Neutrophil (primary cell): ENCODE measurements at regions not wholly inside any gene's neighbourhood (a gene's known extent, or its start where the extent isn't known, plus 50 kb on each side); places are given as distances from the start of the nearest gene placed in this dataset.

ENCODE experiments used
- H3K27ac ChIP-seq: fragments of 200-600 bp; sonication (generic); 2 replicates; pipeline ENCODE4 v1.5.1; 2016; ENCODE audit warnings: mild to moderate bottlenecking, moderate library complexity
- H3K27me3 ChIP-seq: fragments of 200-600 bp; sonication (generic); 2 replicates; pipeline ENCODE4 v1.6.0; 2016; ENCODE audit warnings: mild to moderate bottlenecking
- H3K36me3 ChIP-seq: fragments of 200-600 bp; sonication (generic); 2 replicates; pipeline ENCODE4 v1.5.1; 2017
- H3K4me1 ChIP-seq, 2 experiments: fragments of 200-600 bp in 1 of 2; sonication (generic) in 1 of 2; 1 replicate in 1 of 2; 2 replicates in 1 of 2; pipeline versions ENCODE4 v1.5.1 to v1.6.1; 2013 to 2016; ENCODE audit warnings: low read depth in 1 of 2, low read length in 1 of 2, mild to moderate bottlenecking in 1 of 2, moderate library complexity in 1 of 2; ENCODE audit not compliant: control insufficient read depth in 1 of 2, insufficient read depth in 1 of 2
- H3K4me3 ChIP-seq, 2 experiments: fragments of 200-600 bp in 1 of 2; sonication (generic) in 1 of 2; 1 replicate in 1 of 2; 2 replicates in 1 of 2; pipeline ENCODE4 v1.5.1; 2013 to 2016; ENCODE audit warnings: low read depth in 1 of 2, low read length in 1 of 2, mild to moderate bottlenecking in 1 of 2, moderate library complexity in 1 of 2
- H3K9me3 ChIP-seq: fragments of 200-600 bp; sonication (generic); 2 replicates; pipeline ENCODE4 v1.5.1; 2016
- CTCF ChIP-seq: fragments of 200-600 bp; sonication (generic); IDR thresholded peaks from 2 replicates; pipeline ENCODE4 v1.5.1; 2016; ENCODE audit warnings: antibody characterized with exemption

GRCh38 chr6:167665698-167666330 is 160.9 kb upstream of the AFDN start:
- Histone ChIP-seq H3K4me1 (no peaks in the 10 kb centered on the region), H3K4me3 (no peak overlapping the region), H3K36me3 (no peaks in the 10 kb centered on the region), H3K27ac (no peak overlapping the region), H3K27me3 (no peaks in the 10 kb centered on the region), H3K9me3 (no peaks in the 10 kb centered on the region)
- TF ChIP-seq CTCF: no peak

GRCh38 chr6:167666571-167667203 is 160.0 kb upstream of the AFDN start:
- H3K4me3 ChIP-seq: no peak overlapping the region
- H3K4me1 ChIP-seq: no peaks in the 10 kb centered on the region
- TF ChIP-seq CTCF: no peak
- no peaks in the 10 kb centered on the region for H3K36me3 ChIP-seq
- no peaks in the 10 kb centered on the region for H3K27me3 ChIP-seq
- H3K9me3 ChIP-seq: no peaks in the 10 kb centered on the region
- no peak overlapping the region for H3K27ac ChIP-seq

GRCh38 chr6:167667204-167668018 is 159.3 kb upstream of the AFDN start:
- no peak for TF ChIP-seq CTCF
- Histone ChIP-seq H3K36me3 (no peaks in the 10 kb centered on the region), H3K9me3 (no peaks in the 10 kb centered on the region), H3K4me3 (no peak overlapping the region), H3K27ac (no peak overlapping the region), H3K27me3 (no peaks in the 10 kb centered on the region), H3K4me1 (no peaks in the 10 kb centered on the region)

GRCh38 chr6:167668019-167668753 is 158.5 kb upstream of the AFDN start:
- Histone ChIP-seq H3K36me3 (no peaks in the 10 kb centered on the region), H3K4me1 (no peaks in the 10 kb centered on the region), H3K27ac (no peak overlapping the region), H3K9me3 (no peaks in the 10 kb centered on the region), H3K4me3 (no peak overlapping the region), H3K27me3 (no peaks in the 10 kb centered on the region)
- TF ChIP-seq CTCF: no peak

GRCh38 chr6:167668754-167669552 is 157.8 kb upstream of the AFDN start:
- no peaks in the 10 kb centered on the region for H3K36me3 ChIP-seq

More at GRCh38 chr6:167668754-167669552, 157.8 kb upstream of the AFDN start:
- Histone ChIP-seq H3K9me3 (no peaks in the 10 kb centered on the region), H3K27ac (no peak overlapping the region), H3K4me1 (no peaks in the 10 kb centered on the region), H3K4me3 (no peak overlapping the region), H3K27me3 (no peaks in the 10 kb centered on the region)
- TF ChIP-seq CTCF: no peak
